GM12878 (cell line): ENCODE measurements at regions not wholly inside any gene's neighbourhood (a gene's known extent, or its start where the extent isn't known, plus 50 kb on each side); places are given as distances from the start of the nearest gene placed in this dataset.

ENCODE experiments used
- ATAC-seq: fragments of 200-7000 bp; cut with Tn5 transposase; 3 replicates; pipeline ENCODE4 v1.9.1; 2020; ENCODE audit warnings: mild to moderate bottlenecking, moderate library complexity
- BruUV-seq: library from RNA; stranded (reverse); fragments of 400-500 nt; replicated peaks from 2 replicates; lab custom pipeline; 2021; lab: Mats Ljungman, UMichigan
- CTCF ChIA-PET: fragments of 300-600 bp; sonication (Branson Sonifier 250); formaldehyde crosslinking; extraction: SDS; loops from one replicate; lab custom pipeline; 2021; ENCODE audit warnings: inconsistent platforms; lab: Yijun Ruan, JAX
- POLR2A ChIA-PET: fragments of 350-600 bp; formaldehyde crosslinking; extraction: SDS; loops from one replicate; lab custom pipeline; 2021; ENCODE audit warnings: inconsistent platforms; lab: Charles Lee
- RAD21 ChIA-PET: fragments of 300-600 bp; sonication (Branson Sonifier 250); formaldehyde crosslinking; loops from one replicate; lab custom pipeline; 2023; ENCODE audit warnings: antibody characterized with exemption; ENCODE audit not compliant: unreplicated experiment; lab: Charles Lee
- SMC1A ChIA-PET: fragments of 300-600 bp; sonication (Branson Sonifier 250); formaldehyde crosslinking; loops from one replicate; lab custom pipeline; 2023; ENCODE audit not compliant: unreplicated experiment, uncharacterized antibody; lab: Charles Lee
- DNase-seq: peaks from one replicate; pipeline ENCODE4 v3.0.0-alpha.2; 2011; ENCODE audit warnings: low read depth, low spot score
- FAIRE-seq: peaks from 3 replicates; lab custom pipeline; 2011; peaks lifted over from hg19 to GRCh38; lab: Jason Lieb, UNC
- H2AFZ ChIP-seq: 2 replicates; pipeline ENCODE4 v1.6.0; 2011; ENCODE audit warnings: low read depth, low read length, control low read depth; ENCODE audit not compliant: control insufficient read depth
- H3K27ac ChIP-seq: 2 replicates; pipeline ENCODE4 v1.5.1; 2011; ENCODE audit warnings: control low read depth; ENCODE audit not compliant: control insufficient read depth, insufficient read depth
- H3K27me3 ChIP-seq, 2 experiments: replicated peaks in 1 of 2; 2 replicates each; pipeline versions ENCODE4 v1.6.0 to v1.6.1; 2011; ENCODE audit warnings: low read length in 1 of 2; ENCODE audit not compliant: control insufficient read depth in 2 of 2, insufficient read depth in 2 of 2
- H3K36me3 ChIP-seq, 2 experiments: 2 replicates each; pipeline ENCODE4 v1.5.1; 2011; ENCODE audit warnings: low read length in 1 of 2; ENCODE audit not compliant: control insufficient read depth in 2 of 2, insufficient read depth in 2 of 2
- H3K4me1 ChIP-seq: 2 replicates; pipeline ENCODE4 v1.6.1; 2011; ENCODE audit warnings: mild to moderate bottlenecking, low read length, moderate library complexity, mixed read lengths; ENCODE audit not compliant: control insufficient read depth, insufficient read depth
- H3K4me2 ChIP-seq: 2 replicates; pipeline ENCODE4 v1.6.0; 2011; ENCODE audit warnings: control low read depth; ENCODE audit not compliant: control insufficient read depth, insufficient read depth
- H3K4me3 ChIP-seq: fragments of 200-600 bp; sonication (generic); 2 replicates; pipeline ENCODE4 v1.5.1; 2016
- H3K79me2 ChIP-seq: 2 replicates; pipeline ENCODE4 v1.6.0; 2011; ENCODE audit warnings: low read length; ENCODE audit not compliant: control insufficient read depth, insufficient read depth
- H3K9ac ChIP-seq: 2 replicates; pipeline ENCODE4 v1.8.0; 2011; ENCODE audit warnings: low read length, control low read depth, mixed read lengths; ENCODE audit not compliant: control insufficient read depth, insufficient read depth
- H3K9me3 ChIP-seq: replicated peaks from 3 replicates; pipeline ENCODE4 v1.5.1; 2011; ENCODE audit warnings: mild to moderate bottlenecking, low read length; ENCODE audit not compliant: control insufficient read depth, insufficient read depth
- H4K20me1 ChIP-seq: 2 replicates; pipeline ENCODE4 v1.6.0; 2011; ENCODE audit not compliant: control insufficient read depth, insufficient read depth
- BMI1 ChIP-seq: fragments of 450-650 bp; IDR thresholded peaks from 2 replicates; pipeline ENCODE4 v1.6.1; 2016; ENCODE audit warnings: mild to moderate bottlenecking, moderate library complexity, borderline replicate concordance
- CBFB ChIP-seq: IDR thresholded peaks from 2 replicates; pipeline ENCODE4 v1.6.1; 2016; ENCODE audit warnings: antibody characterized with exemption, low read depth
- CHD1 ChIP-seq: IDR thresholded peaks from 2 replicates; pipeline ENCODE4 v1.6.1; 2012; ENCODE audit warnings: low read depth, low read length, improper control_type of control experiment
- FOXK2 ChIP-seq: fragments of 450-650 bp; IDR thresholded peaks from 2 replicates; pipeline ENCODE4 v1.6.1; 2017; ENCODE audit warnings: mild to moderate bottlenecking, moderate library complexity
- IRF3 ChIP-seq: fragments of 450-650 bp; IDR thresholded peaks from 2 replicates; pipeline ENCODE4 v1.6.1; 2014; ENCODE audit warnings: mild to moderate bottlenecking
- KLF5 ChIP-seq: fragments of 450-650 bp; IDR thresholded peaks from 2 replicates; pipeline ENCODE4 v1.6.1; 2014; ENCODE audit warnings: mild to moderate bottlenecking; ENCODE audit not compliant: partially characterized antibody
- MTA2 ChIP-seq: fragments of 450-650 bp; IDR thresholded peaks from 2 replicates; pipeline ENCODE4 v1.6.1; 2016; ENCODE audit warnings: low read depth, mild to moderate bottlenecking, moderate library complexity
- NFXL1 ChIP-seq: fragments of 450-650 bp; IDR thresholded peaks from 2 replicates; pipeline ENCODE4 v1.6.1; 2017; ENCODE audit warnings: antibody characterized with exemption, mild to moderate bottlenecking, borderline replicate concordance
- POLR2AphosphoS5 ChIP-seq: IDR thresholded peaks from 2 replicates; pipeline ENCODE4 v1.6.1; 2011; ENCODE audit warnings: mild to moderate bottlenecking, low read length, inconsistent platforms
- RB1 ChIP-seq: fragments of 450-650 bp; formaldehyde crosslinking; IDR thresholded peaks from 2 replicates; pipeline ENCODE4 v1.6.1; 2017; ENCODE audit warnings: mild to moderate bottlenecking, borderline replicate concordance
- RELB ChIP-seq: fragments of 450-650 bp; IDR thresholded peaks from 2 replicates; pipeline ENCODE4 v1.6.1; 2017; ENCODE audit warnings: low read depth, mild to moderate bottlenecking, moderate library complexity
- SIX5 ChIP-seq: IDR thresholded peaks from 2 replicates; pipeline ENCODE4 v1.6.1; 2011; ENCODE audit warnings: mild to moderate bottlenecking, low read depth, low read length, moderate library complexity; ENCODE audit not compliant: severe bottlenecking
- ZBED1 ChIP-seq: IDR thresholded peaks from 2 replicates; pipeline ENCODE4 v1.6.1; 2016; ENCODE audit warnings: borderline replicate concordance
- ZSCAN29 ChIP-seq: fragments of 450-650 bp; IDR thresholded peaks from 2 replicates; pipeline ENCODE4 v1.6.1; 2017; ENCODE audit warnings: mild to moderate bottlenecking, moderate library complexity
- WGBS: methylation state at CpG from one replicate; pipeline ENCODE4 v1.1.6; 2016; ENCODE audit warnings: low lambda C conversion rate; ENCODE audit not compliant: insufficient replicate concordance, insufficient coverage; ENCODE audit errors: missing lambda C conversion rate; 5-methylcytosine and 5-hydroxymethylcytosine counted together
- in situ Hi-C: fragments of 300-500 bp; cut with MboI; formaldehyde crosslinking; loops from 9 replicates; pipeline ENCODE4 v1.14.3; 2018; ENCODE audit warnings: mixed read lengths
- intact Hi-C: fragments of 100-400 bp; cut with micrococcal nuclease; formaldehyde crosslinking; loops from one replicate; pipeline ENCODE4 v1.14.2; 2022; ENCODE audit not compliant: unreplicated experiment

- ATAC-seq (no peak), FAIRE-seq (no peak), DNase-seq (no peak)
- no TSS peak for BruUV-seq
- intact Hi-C loops: no loop called here
- ChIA-PET SMC1A (no interaction called here), RAD21 (no interaction called here), POLR2A (no interaction called here), CTCF (no interaction called here)
- H3K4me3 ChIP-seq: no peak overlapping the region
- no peak overlapping the region for H3K27ac ChIP-seq
- in situ Hi-C loops: no loop called here
- no peaks in the 10 kb centered on the region for H3K27me3 ChIP-seq
- no peaks in the 10 kb centered on the region for H3K79me2 ChIP-seq
- H3K36me3 ChIP-seq: no peaks in the 10 kb centered on the region
- H3K9ac ChIP-seq: no peak overlapping the region
- H4K20me1 ChIP-seq: no peaks in the 10 kb centered on the region
- peaks cover 10% of the 10 kb centered on the region for H3K4me1 ChIP-seq
- no peaks in the 10 kb centered on the region; the same call in 2 of the 3 replicates for H3K9me3 ChIP-seq
- TF ChIP-seq RELB (no peak), ZSCAN29 (no peak), FOXK2 (no peak)
- H2AFZ ChIP-seq: no peak overlapping the region
- H3K4me2 ChIP-seq: no peak overlapping the region
- 26% methylated on average over 5 of the region's 5 CpGs for WGBS
Measured at GRCh38 chr7:155991470-155991869, 179.2 kb upstream of the SHH start.

- H3K27ac ChIP-seq: no peak overlapping the region
- intact Hi-C loops (no loop called here), in situ Hi-C loops (no loop called here)
- no peak for DNase-seq
- H3K9ac ChIP-seq: no peak overlapping the region
- BruUV-seq: no TSS peak
- no peaks in the 10 kb centered on the region for H3K4me1 ChIP-seq
- no peak for ATAC-seq
- H3K4me2 ChIP-seq: no peak overlapping the region
- H3K79me2 ChIP-seq: no peaks in the 10 kb centered on the region
- 13% methylated on average over 6 of the region's 6 CpGs for WGBS
- H4K20me1 ChIP-seq: no peaks in the 10 kb centered on the region
- ChIA-PET SMC1A (no interaction called here), CTCF (no interaction called here), POLR2A (no interaction called here), RAD21 (no interaction called here)
- FAIRE-seq: no peak
- H3K27me3 ChIP-seq: no peaks in the 10 kb centered on the region
- no peak overlapping the region for H2AFZ ChIP-seq
- H3K9me3 ChIP-seq: no peaks in the 10 kb centered on the region
- no peak overlapping the region for H3K4me3 ChIP-seq
- no peaks in the 10 kb centered on the region for H3K36me3 ChIP-seq
- no peak for TF ChIP-seq RB1
- no peak for TF ChIP-seq POLR2AphosphoS5
- no peak for TF ChIP-seq MTA2
- no peak for TF ChIP-seq CHD1
- TF ChIP-seq ZBED1: no peak
- TF ChIP-seq IRF3: no peak
- no peak for TF ChIP-seq KLF5
- TF ChIP-seq CBFB: no peak
- no peak for TF ChIP-seq NFXL1
- TF ChIP-seq BMI1: no peak
- no peak for TF ChIP-seq SIX5
Measured at GRCh38 chr7:155988416-155988815, 176.2 kb upstream of the SHH start.
